Calu3 (cell line): ENCODE measurements at regions not wholly inside any gene's neighbourhood (a gene's known extent, or its start where the extent isn't known, plus 50 kb on each side); places are given as distances from the start of the nearest gene placed in this dataset.

Experiments
- BruUV-seq: library from RNA; stranded (reverse); fragments of 400-500 nt; replicated peaks from 2 replicates; lab custom pipeline; 2021; lab: Mats Ljungman, UMichigan
- CTCF ChIA-PET: fragments of 300-600 bp; sonication (Branson Sonifier 250); formaldehyde crosslinking; loops from one replicate; lab custom pipeline; 2022; ENCODE audit warnings: antibody characterized with exemption; lab: Charles Lee
- DNase-seq: peaks from one replicate; pipeline ENCODE4 v3.0.0; 2022
- H3K27ac Mint-ChIP-seq: one replicate; pipeline ENCODE4 v1.8.0; 2022; ENCODE audit warnings: mixed read lengths; ENCODE audit not compliant: unreplicated experiment
- H3K27me3 Mint-ChIP-seq: one replicate; pipeline ENCODE4 v1.8.0; 2022; ENCODE audit warnings: mixed read lengths; ENCODE audit not compliant: unreplicated experiment
- H3K36me3 Mint-ChIP-seq: one replicate; pipeline ENCODE4 v1.8.0; 2022; ENCODE audit warnings: mild to moderate bottlenecking, moderate library complexity, mixed read lengths; ENCODE audit not compliant: insufficient read depth, unreplicated experiment
- H3K4me1 Mint-ChIP-seq: one replicate; pipeline ENCODE4 v1.8.0; 2022; ENCODE audit warnings: mild to moderate bottlenecking, low read depth, mixed read lengths; ENCODE audit not compliant: unreplicated experiment
- H3K4me3 Mint-ChIP-seq: one replicate; pipeline ENCODE4 v1.8.0; 2022; ENCODE audit warnings: mild to moderate bottlenecking, low read depth, moderate library complexity, mixed read lengths; ENCODE audit not compliant: unreplicated experiment
- H3K9me3 Mint-ChIP-seq: one replicate; pipeline ENCODE4 v1.8.0; 2022; ENCODE audit warnings: low read depth, mixed read lengths; ENCODE audit not compliant: unreplicated experiment
- intact Hi-C: fragments of 100-400 bp; cut with micrococcal nuclease; formaldehyde crosslinking; loops from one replicate; pipeline ENCODE4 v1.10.0; 2022; ENCODE audit not compliant: unreplicated experiment
- TF ChIP-seq, protein P1 (sequence below): fragments of 200-600 bp; IDR thresholded peaks from one replicate; pipeline ENCODE4 v1.8.0; 2022; ENCODE audit warnings: antibody characterized with exemption; ENCODE audit not compliant: unreplicated experiment

DNA sequence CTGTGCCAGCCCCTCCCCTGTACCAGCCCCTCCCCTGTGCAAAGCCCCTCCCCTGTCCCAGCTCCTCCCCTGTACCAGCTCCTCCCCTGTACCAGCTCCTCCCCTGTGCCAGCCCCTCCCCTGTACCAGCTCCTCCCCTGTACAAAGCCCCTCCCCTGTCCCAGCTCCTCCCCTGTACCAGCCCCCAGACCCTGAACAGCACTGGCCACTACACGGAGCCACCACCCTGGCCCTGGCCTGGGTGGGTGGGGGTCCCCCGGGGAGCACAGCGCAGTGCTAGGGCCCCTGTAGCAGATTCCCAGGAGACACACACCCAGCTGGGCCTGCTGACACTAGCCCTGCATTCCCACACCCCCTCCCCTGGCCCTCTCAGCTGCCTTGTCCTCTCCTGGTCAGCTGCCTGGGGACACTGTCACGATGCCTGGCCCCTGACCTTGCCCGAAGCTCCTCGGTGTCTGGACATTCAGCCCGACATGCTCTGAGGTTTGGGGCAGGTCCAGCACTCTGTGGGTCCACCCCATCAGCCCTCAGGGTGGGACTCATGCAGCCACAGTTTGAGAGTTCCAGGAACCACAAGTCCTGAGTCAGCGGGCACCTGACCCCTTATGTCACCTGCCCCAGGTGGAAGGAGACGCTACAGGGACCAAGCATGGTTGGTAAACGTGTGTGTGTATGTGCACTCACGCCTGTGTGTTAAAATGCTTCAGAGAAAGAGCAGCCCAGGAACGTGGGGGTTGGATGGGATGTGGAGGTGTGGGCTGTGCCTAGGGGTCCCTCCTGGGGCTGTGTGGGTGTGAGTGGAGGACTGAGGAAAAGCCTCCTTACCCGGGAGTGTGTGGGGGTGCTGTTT, 114.2 kb downstream of the METRNL start:
- TF ChIP-seq, protein P1, sequence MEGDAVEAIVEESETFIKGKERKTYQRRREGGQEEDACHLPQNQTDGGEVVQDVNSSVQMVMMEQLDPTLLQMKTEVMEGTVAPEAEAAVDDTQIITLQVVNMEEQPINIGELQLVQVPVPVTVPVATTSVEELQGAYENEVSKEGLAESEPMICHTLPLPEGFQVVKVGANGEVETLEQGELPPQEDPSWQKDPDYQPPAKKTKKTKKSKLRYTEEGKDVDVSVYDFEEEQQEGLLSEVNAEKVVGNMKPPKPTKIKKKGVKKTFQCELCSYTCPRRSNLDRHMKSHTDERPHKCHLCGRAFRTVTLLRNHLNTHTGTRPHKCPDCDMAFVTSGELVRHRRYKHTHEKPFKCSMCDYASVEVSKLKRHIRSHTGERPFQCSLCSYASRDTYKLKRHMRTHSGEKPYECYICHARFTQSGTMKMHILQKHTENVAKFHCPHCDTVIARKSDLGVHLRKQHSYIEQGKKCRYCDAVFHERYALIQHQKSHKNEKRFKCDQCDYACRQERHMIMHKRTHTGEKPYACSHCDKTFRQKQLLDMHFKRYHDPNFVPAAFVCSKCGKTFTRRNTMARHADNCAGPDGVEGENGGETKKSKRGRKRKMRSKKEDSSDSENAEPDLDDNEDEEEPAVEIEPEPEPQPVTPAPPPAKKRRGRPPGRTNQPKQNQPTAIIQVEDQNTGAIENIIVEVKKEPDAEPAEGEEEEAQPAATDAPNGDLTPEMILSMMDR: no peak
- intact Hi-C loops: no loop called here
- no peak for DNase-seq
- Mint-ChIP-seq H3K4me3 (no peak overlapping the region), H3K27ac (no peak overlapping the region), H3K4me1 (no peaks in the 10 kb centered on the region), H3K36me3 (no peaks in the 10 kb centered on the region), H3K9me3 (peaks cover 6% of the 10 kb centered on the region), H3K27me3 (peaks cover 27% of the 10 kb centered on the region)
- CTCF ChIA-PET: interaction anchor here (0.6 to 0.9 kb wide), 3 partner anchors 8 to 138 kb away, joined by 3 to 8 read pairs (median 6); no protein-coding TSS in a partner anchor
- BruUV-seq: no TSS peak

DNA sequence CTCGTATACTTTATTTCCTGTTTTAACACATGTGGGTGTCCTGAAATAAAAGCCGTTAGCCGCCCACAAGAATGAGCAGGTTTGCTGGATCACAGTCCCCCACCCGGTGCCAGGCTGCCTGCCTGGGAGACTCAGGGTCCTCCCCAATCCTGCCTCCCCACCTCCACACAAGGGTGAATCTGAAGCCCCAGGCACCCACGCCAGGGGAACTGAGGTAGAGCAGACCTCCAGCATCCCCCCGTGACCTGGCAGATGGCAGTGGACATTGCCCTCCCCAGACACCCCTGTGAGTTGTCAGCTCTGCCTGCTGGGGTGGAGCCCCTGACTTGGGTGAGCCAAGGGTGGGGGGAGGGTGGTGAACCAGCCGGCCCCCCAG, 114.8 kb downstream of the METRNL start:
- no peak overlapping the region for H3K4me3 Mint-ChIP-seq
- H3K36me3 Mint-ChIP-seq: no peaks in the 10 kb centered on the region
- peaks cover under 1% of the 10 kb centered on the region for H3K9me3 Mint-ChIP-seq
- CTCF ChIA-PET: no interaction called here
- H3K27me3 Mint-ChIP-seq: peaks cover 25% of the 10 kb centered on the region
- H3K27ac Mint-ChIP-seq: no peak overlapping the region
- no peaks in the 10 kb centered on the region for H3K4me1 Mint-ChIP-seq
- TF ChIP-seq, protein P1: no peak
- BruUV-seq: no TSS peak
- DNase-seq: no peak
- intact Hi-C loops: no loop called here

DNA sequence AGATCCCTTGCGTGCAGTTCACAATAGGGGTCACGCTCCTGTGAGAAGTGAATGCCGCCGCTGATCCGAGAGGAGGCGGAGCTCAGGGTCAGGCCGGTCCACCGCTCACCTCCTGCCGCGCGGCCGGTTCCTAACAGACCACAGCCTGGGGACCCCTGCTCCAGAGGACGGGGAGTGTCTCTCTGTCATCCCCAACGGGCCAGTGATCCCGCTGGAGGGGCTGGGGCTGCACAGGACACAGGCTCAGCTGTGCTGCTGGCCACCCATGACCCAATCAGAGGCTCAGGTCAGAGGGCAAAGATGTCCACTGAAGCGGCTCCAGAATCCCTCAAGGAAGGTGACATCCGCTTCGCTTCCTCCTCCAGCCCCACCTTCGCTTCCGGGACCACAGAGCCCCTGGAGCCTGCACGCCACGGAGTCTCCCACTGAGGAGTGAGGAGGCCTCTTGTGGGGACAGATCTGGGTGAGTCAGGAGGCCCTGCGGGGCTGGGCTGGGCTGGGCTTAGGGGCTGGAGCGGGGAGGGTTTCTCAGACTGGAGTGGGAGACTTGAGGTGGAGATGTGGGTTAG, 115.4 kb downstream of the METRNL start:
- intact Hi-C loops: no loop called here
- no peak for DNase-seq
- Mint-ChIP-seq H3K9me3 (no peaks in the 10 kb centered on the region), H3K27me3 (peaks cover 25% of the 10 kb centered on the region), H3K36me3 (no peaks in the 10 kb centered on the region), H3K27ac (no peak overlapping the region), H3K4me3 (no peak overlapping the region), H3K4me1 (no peaks in the 10 kb centered on the region)
- no TSS peak for BruUV-seq
- CTCF ChIA-PET: no interaction called here
- TF ChIP-seq, protein P1: no peak

DNA sequence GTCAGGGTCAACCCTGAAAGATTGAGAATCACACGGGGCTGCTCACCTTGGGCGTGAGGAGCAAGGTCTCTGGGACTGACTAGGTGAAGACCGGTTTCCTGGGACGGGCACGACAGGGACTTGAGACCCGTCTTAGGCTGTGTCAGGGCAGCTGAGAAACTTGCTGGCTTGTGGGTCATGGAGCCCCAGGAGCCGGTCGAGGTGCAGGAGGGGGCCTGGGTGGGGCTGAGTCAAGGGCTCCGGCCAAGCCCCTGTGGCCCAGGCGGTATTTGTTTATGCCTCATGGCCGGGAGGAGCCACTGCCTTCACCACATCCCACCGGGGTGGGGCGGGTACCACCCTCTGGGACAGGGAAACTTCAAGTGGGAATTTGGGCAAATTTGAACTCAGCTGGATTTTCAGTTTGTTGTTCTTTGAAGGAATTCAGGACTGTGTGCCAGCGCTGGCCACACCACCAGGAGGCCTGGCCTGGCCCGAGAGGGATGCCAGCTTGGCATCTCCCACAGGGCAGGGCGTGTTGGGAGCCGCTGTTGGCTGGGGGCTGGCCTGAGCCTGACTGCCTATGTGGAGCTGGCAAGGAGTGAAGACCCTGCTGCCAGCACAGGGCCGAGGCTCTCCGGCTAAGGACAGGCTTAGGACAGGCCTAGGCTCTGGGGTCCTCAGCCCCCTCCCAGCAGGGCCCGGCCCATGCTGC, 116.1 kb downstream of the METRNL start:
- CTCF ChIA-PET: no interaction called here

More for the DNA sequence above, 116.1 kb downstream of the METRNL start:
- peaks cover 23% of the 10 kb centered on the region for H3K27me3 Mint-ChIP-seq
- TF ChIP-seq, protein P1: no peak
- H3K9me3 Mint-ChIP-seq: no peaks in the 10 kb centered on the region
- no peak overlapping the region for H3K27ac Mint-ChIP-seq
- intact Hi-C loops: no loop called here
- H3K36me3 Mint-ChIP-seq: no peaks in the 10 kb centered on the region
- BruUV-seq: no TSS peak
- no peaks in the 10 kb centered on the region for H3K4me1 Mint-ChIP-seq
- H3K4me3 Mint-ChIP-seq: no peak overlapping the region
- DNase-seq: no peak
